ENCODE measurements at regions not wholly inside any gene's neighbourhood (a gene's known extent, or its start where the extent isn't known, plus 50 kb on each side); places are given as distances from the start of the nearest gene placed in this dataset.

DNA sequence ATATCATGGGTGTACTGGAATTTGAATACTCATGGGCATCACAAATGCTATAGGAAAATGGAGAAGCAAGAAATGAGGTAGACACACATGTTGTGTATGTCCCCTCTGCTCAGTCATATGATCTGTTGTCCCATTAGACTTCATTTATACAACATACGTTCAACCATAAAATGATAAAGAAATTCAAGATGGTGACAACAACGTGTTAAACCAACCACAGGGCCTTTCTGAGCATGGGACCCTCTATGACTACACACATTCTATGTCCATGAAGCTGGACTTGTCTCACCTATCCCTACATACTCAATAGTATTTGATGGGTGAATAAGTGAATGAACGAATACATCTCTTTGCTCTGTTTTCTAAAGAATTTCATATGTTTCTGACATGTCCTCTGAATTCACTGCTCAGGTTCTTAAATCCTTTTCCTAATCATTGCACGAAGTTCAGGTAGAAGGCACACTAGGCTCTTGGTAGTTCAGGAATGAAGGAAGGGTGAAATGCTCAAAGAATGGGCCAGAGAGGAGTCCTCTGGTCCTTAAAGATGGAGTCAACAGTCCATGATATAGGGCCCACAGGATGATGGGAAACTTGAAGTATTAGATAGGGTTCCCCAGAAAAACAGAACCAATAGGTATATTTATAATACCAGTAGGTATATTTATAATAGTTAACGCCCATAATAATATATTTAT lies 105.7 kb upstream of the PPM1H start:
- H3K4me3 ChIP-seq: no peak overlapping the region
- H3K4me1 ChIP-seq: no peaks in the 10 kb centered on the region
- H3K36me3 ChIP-seq: no peaks in the 10 kb centered on the region
- TF ChIP-seq, protein P1, sequence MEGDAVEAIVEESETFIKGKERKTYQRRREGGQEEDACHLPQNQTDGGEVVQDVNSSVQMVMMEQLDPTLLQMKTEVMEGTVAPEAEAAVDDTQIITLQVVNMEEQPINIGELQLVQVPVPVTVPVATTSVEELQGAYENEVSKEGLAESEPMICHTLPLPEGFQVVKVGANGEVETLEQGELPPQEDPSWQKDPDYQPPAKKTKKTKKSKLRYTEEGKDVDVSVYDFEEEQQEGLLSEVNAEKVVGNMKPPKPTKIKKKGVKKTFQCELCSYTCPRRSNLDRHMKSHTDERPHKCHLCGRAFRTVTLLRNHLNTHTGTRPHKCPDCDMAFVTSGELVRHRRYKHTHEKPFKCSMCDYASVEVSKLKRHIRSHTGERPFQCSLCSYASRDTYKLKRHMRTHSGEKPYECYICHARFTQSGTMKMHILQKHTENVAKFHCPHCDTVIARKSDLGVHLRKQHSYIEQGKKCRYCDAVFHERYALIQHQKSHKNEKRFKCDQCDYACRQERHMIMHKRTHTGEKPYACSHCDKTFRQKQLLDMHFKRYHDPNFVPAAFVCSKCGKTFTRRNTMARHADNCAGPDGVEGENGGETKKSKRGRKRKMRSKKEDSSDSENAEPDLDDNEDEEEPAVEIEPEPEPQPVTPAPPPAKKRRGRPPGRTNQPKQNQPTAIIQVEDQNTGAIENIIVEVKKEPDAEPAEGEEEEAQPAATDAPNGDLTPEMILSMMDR (IDR thresholded peaks at IDR 0.05): no peak
- no peaks in the 10 kb centered on the region for H3K27me3 ChIP-seq
- WGBS, 2 donors: 64 to 70% methylated on average over 5 of the region's 5 CpGs
- no peaks in the 10 kb centered on the region for H3K9me3 ChIP-seq
- no peak for DNase-seq
- no peak overlapping the region for H3K27ac ChIP-seq
- intact Hi-C loops (cut with DNase I): no loop called here

GRCh38 chr12:63038713-63039100 lies 103.8 kb upstream of the PPM1H start:
- no peaks in the 10 kb centered on the region for H3K4me1 ChIP-seq
- 92 to 96% methylated on average over 3 of the region's 3 CpGs for WGBS, 2 donors
- no peaks in the 10 kb centered on the region for H3K27me3 ChIP-seq
- intact Hi-C loops (cut with DNase I): no loop called here
- H3K36me3 ChIP-seq: no peaks in the 10 kb centered on the region
- no peak for TF ChIP-seq POLR2A (IDR thresholded peaks at IDR 0.05)
- TF ChIP-seq, protein P1 (IDR thresholded peaks at IDR 0.05): no peak
- H3K9me3 ChIP-seq: no peaks in the 10 kb centered on the region
- no peak overlapping the region for H3K27ac ChIP-seq
- no peak for DNase-seq
- no peak overlapping the region for H3K4me3 ChIP-seq

DNA sequence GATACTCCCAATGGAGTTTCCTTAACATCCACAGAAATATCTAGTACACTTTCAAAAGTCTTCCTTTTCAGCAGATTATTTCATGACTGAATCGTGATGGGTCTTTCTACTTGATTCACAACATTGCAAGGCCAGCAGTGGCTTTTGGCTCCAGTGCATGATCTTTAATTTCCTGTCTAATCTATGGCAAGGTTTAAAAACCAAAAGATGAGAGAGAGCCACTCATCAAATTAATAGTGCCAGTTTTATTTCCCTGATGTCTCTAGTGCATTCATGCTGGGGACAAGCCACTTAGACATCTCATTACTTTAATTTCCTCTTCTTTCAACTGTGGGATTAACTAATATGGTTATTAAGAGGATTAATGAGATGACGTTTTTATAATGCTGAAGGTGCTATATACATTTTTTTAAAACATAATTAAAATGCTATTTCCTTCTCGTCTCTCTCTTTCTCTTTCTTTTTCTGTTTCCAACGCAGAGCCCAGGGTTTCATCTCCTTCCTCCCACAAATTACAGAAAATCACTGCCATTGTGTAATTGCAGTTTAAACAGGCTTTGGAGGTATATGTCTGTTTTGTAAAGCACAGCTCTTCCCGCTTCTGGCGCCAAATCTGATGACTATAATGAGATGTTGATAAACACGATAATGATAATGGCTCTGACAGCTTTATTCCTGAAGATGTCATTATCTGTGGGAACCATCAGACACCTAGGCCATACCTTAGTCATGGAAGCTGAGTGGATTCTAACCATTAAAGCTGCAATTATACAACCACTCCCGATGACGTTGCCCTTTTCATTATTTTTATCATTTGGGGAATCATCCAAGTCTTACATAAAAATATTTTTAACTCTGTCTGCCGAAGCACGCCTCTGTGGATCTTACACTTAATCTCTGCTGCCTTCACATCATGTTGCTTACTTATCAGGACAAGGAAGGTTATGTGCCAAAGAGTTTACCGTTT lies 103.1 kb upstream of the PPM1H start:
- intact Hi-C loops (cut with DNase I): no loop called here
- Histone ChIP-seq H3K36me3 (no peaks in the 10 kb centered on the region), H3K27ac (no peak overlapping the region), H3K27me3 (no peaks in the 10 kb centered on the region), H3K9me3 (no peaks in the 10 kb centered on the region), H3K4me1 (no peaks in the 10 kb centered on the region), H3K4me3 (no peak overlapping the region)
- DNase-seq: no peak
- 64 to 70% methylated on average over 12 of the region's 12 CpGs for WGBS, 2 donors
- no peak for TF ChIP-seq POLR2A (IDR thresholded peaks at IDR 0.05)
- TF ChIP-seq, protein P1 (IDR thresholded peaks at IDR 0.05): no peak

DNA sequence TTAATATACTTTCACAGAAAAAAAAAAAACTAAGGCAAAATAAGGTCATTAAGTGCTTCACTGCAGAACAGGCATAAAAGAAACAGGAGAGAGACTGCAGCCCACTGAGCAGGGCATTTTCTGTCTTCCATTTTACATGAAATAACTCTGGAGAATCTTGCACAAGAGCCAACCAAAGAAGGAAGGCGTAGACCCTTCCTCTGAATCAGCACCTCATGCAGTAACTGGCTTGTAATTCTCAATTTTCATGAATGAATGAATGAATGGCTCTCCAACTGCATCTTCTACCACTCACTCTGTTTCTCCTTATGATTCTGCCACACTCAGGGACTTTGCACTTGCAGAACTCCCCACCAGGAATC lies 102.0 kb upstream of the PPM1H start:
- Histone ChIP-seq H3K9me3 (no peaks in the 10 kb centered on the region), H3K36me3 (no peaks in the 10 kb centered on the region), H3K4me3 (no peak overlapping the region), H3K27me3 (no peaks in the 10 kb centered on the region), H3K27ac (no peak overlapping the region), H3K4me1 (no peaks in the 10 kb centered on the region)
- no peak for DNase-seq
- TF ChIP-seq, protein P1 (IDR thresholded peaks at IDR 0.05): no peak
- no peak for TF ChIP-seq POLR2A (IDR thresholded peaks at IDR 0.05)
- WGBS, 2 donors: 36 to 47% methylated on average over 1 of the region's 1 CpG
- intact Hi-C loops (cut with DNase I): no loop called here

Measured in esophagus squamous epithelium (tissue), 5 donors.